ENCODE measurements at regions not wholly inside any gene's neighbourhood (a gene's known extent, or its start where the extent isn't known, plus 50 kb on each side); places are given as distances from the start of the nearest gene placed in this dataset.

- TF ChIP-seq, protein P1, sequence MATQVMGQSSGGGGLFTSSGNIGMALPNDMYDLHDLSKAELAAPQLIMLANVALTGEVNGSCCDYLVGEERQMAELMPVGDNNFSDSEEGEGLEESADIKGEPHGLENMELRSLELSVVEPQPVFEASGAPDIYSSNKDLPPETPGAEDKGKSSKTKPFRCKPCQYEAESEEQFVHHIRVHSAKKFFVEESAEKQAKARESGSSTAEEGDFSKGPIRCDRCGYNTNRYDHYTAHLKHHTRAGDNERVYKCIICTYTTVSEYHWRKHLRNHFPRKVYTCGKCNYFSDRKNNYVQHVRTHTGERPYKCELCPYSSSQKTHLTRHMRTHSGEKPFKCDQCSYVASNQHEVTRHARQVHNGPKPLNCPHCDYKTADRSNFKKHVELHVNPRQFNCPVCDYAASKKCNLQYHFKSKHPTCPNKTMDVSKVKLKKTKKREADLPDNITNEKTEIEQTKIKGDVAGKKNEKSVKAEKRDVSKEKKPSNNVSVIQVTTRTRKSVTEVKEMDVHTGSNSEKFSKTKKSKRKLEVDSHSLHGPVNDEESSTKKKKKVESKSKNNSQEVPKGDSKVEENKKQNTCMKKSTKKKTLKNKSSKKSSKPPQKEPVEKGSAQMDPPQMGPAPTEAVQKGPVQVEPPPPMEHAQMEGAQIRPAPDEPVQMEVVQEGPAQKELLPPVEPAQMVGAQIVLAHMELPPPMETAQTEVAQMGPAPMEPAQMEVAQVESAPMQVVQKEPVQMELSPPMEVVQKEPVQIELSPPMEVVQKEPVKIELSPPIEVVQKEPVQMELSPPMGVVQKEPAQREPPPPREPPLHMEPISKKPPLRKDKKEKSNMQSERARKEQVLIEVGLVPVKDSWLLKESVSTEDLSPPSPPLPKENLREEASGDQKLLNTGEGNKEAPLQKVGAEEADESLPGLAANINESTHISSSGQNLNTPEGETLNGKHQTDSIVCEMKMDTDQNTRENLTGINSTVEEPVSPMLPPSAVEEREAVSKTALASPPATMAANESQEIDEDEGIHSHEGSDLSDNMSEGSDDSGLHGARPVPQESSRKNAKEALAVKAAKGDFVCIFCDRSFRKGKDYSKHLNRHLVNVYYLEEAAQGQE (IDR thresholded peaks at IDR 0.05; ENCODE audit: insufficient read depth in 1 of 2, low read depth in 2 of 2, low read length in 2 of 2): no peak
- TF ChIP-seq SIN3A (IDR thresholded peaks at IDR 0.05; ENCODE audit: borderline replicate concordance, insufficient read depth, low read length) (no peak), POLR2AphosphoS5 (IDR thresholded peaks at IDR 0.05; ENCODE audit: low read depth, low read length) (no peak), TAF1 (IDR thresholded peaks at IDR 0.05; ENCODE audit: borderline replicate concordance, insufficient read depth, low read length) (no peak), FOXP2 (optimal IDR thresholded peaks at IDR 0.05; ENCODE audit: borderline replicate concordance, extremely low read depth, extremely low read length, insufficient read depth) (no peak)
These were observed 663.4 kb downstream of the KHDRBS2 start for GRCh38 chr6:61622601-61623000.

DNA sequence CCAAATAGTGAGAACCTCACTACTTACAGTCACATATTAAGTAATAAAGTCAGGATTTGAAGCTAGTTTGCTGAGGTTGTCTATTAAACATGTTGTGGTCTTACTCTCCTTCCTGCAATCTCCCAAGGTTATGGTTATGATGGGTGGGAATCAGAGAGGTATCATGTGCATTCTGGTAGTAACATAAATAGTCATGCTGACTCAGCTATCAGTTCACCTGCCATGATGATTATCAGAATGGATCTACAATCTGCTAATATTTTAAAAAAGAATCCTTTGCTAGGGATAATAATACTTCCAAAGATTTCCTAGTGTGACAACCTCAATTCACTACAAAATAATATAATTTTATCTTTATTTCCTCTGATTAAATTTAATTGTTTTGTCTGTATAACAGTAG lies 671.9 kb downstream of the KHDRBS2 start:
- no peak for TF ChIP-seq TAF1 (IDR thresholded peaks at IDR 0.05; ENCODE audit: borderline replicate concordance, insufficient read depth, low read length)
- TF ChIP-seq FOXP2 (optimal IDR thresholded peaks at IDR 0.05; ENCODE audit: borderline replicate concordance, extremely low read depth, extremely low read length, insufficient read depth): no peak
- no peak for TF ChIP-seq SIN3A (IDR thresholded peaks at IDR 0.05; ENCODE audit: borderline replicate concordance, insufficient read depth, low read length)
- TF ChIP-seq, protein P1 (IDR thresholded peaks at IDR 0.05; ENCODE audit: insufficient read depth in 1 of 2, low read depth in 2 of 2, low read length in 2 of 2): no peak
- no peak for TF ChIP-seq POLR2AphosphoS5 (IDR thresholded peaks at IDR 0.05; ENCODE audit: low read depth, low read length)

DNA sequence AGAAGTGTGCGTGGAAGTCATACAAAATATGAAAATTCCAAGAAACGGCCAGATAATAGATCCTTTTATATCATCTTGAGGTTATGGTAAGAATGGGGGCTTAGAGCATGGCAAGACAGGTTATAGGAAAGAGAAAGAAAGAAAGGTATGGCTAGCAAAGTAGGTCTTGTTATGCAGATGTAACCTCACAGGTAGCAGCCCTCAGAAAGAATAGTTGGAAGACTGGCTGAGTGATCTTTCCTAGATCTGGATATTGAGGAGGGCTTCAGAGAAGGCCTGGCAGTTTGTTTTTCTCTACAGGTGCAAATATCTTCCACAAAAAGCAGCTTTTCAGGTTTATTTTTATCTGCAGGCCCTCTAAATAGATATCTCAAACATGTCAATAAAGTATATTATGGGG lies 679.5 kb downstream of the KHDRBS2 start:
- TF ChIP-seq TAF1 (IDR thresholded peaks at IDR 0.05; ENCODE audit: borderline replicate concordance, insufficient read depth, low read length) (no peak), FOXP2 (optimal IDR thresholded peaks at IDR 0.05; ENCODE audit: borderline replicate concordance, extremely low read depth, extremely low read length, insufficient read depth) (no peak), SIN3A (IDR thresholded peaks at IDR 0.05; ENCODE audit: borderline replicate concordance, insufficient read depth, low read length) (no peak), POLR2AphosphoS5 (IDR thresholded peaks at IDR 0.05; ENCODE audit: low read depth, low read length) (no peak)
- TF ChIP-seq, protein P1 (IDR thresholded peaks at IDR 0.05; ENCODE audit: insufficient read depth in 1 of 2, low read depth in 2 of 2, low read length in 2 of 2): no peak

GRCh38 chr6:61592238-61592637 lies 693.8 kb downstream of the KHDRBS2 start:
- TF ChIP-seq FOXP2 (optimal IDR thresholded peaks at IDR 0.05; ENCODE audit: borderline replicate concordance, extremely low read depth, extremely low read length, insufficient read depth) (no peak), SIN3A (IDR thresholded peaks at IDR 0.05; ENCODE audit: borderline replicate concordance, insufficient read depth, low read length) (no peak), TAF1 (IDR thresholded peaks at IDR 0.05; ENCODE audit: borderline replicate concordance, insufficient read depth, low read length) (no peak), POLR2AphosphoS5 (IDR thresholded peaks at IDR 0.05; ENCODE audit: low read depth, low read length) (no peak)
- TF ChIP-seq, protein P1 (IDR thresholded peaks at IDR 0.05; ENCODE audit: insufficient read depth in 1 of 2, low read depth in 2 of 2, low read length in 2 of 2): no peak
